Mucosa of rectum (tissue), 2 donors: ENCODE measurements at regions not wholly inside any gene's neighbourhood (a gene's known extent, or its start where the extent isn't known, plus 50 kb on each side); places are given as distances from the start of the nearest gene placed in this dataset.

Experiments
- H3K27ac ChIP-seq, 2 donors: one replicate each; pipeline ENCODE4 v1.7.0; 2013; ENCODE audit warnings: inconsistent platforms in 2 of 2, low read depth in 2 of 2, low read length in 2 of 2
- H3K27me3 ChIP-seq, 2 donors: one replicate each; pipeline ENCODE4 v1.7.0; 2013; ENCODE audit warnings: low read length in 2 of 2; ENCODE audit not compliant: control insufficient read depth in 2 of 2, insufficient read depth in 2 of 2
- H3K36me3 ChIP-seq, 2 donors: one replicate each; pipeline ENCODE4 v1.7.0; 2013; ENCODE audit warnings: low read length in 2 of 2; ENCODE audit not compliant: control insufficient read depth in 2 of 2, insufficient read depth in 2 of 2
- H3K4me1 ChIP-seq, 2 donors: one replicate each; pipeline ENCODE4 v1.7.0; 2013; ENCODE audit warnings: low read length in 2 of 2, mild to moderate bottlenecking in 1 of 2; ENCODE audit not compliant: control insufficient read depth in 2 of 2, insufficient read depth in 2 of 2
- H3K4me3 ChIP-seq, 2 donors: one replicate each; pipeline ENCODE4 v1.7.0; 2013; ENCODE audit warnings: low read length in 2 of 2
- H3K9ac ChIP-seq, 2 donors: one replicate each; pipeline ENCODE4 v1.7.0; 2013; ENCODE audit warnings: low read length in 2 of 2, low read depth in 1 of 2, mild to moderate bottlenecking in 1 of 2
- H3K9me3 ChIP-seq, 2 donors: one replicate each; pipeline ENCODE4 v1.7.0; 2013; ENCODE audit warnings: low read length in 2 of 2; ENCODE audit not compliant: control insufficient read depth in 2 of 2
- donor health status: healthy.
- donor health status: Normal muscosa, but diverticular disease.

GRCh38 chr9:93823245-93824072 lies 131.7 kb downstream of the BARX1 start:
- H3K9me3 ChIP-seq = no peaks in the 10 kb centered on the region
- peaks cover 3% of the 10 kb centered on the region in 2 donors for H3K27me3 ChIP-seq
- H3K4me3 ChIP-seq = no peak overlapping the region

GRCh38 chr9:93822229-93822628 lies 132.9 kb downstream of the BARX1 start:
- H3K4me3 ChIP-seq = no peak overlapping the region
- no peaks in the 10 kb centered on the region for H3K36me3 ChIP-seq
- H3K9ac ChIP-seq = no peak overlapping the region
- peaks cover 3% of the 10 kb centered on the region in 2 donors for H3K27me3 ChIP-seq
- no peaks in the 10 kb centered on the region for H3K9me3 ChIP-seq
- H3K27ac ChIP-seq = no peak overlapping the region
- H3K4me1 ChIP-seq = no peaks in the 10 kb centered on the region

More at GRCh38 chr9:93823245-93824072, 131.7 kb downstream of the BARX1 start:
- Histone ChIP-seq H3K27ac (no peak overlapping the region), H3K36me3 (no peaks in the 10 kb centered on the region), H3K9ac (no peak overlapping the region), H3K4me1 (no peaks in the 10 kb centered on the region)

GRCh38 chr9:93821307-93821703 lies 133.8 kb downstream of the BARX1 start:
- H3K27me3 ChIP-seq = peaks cover 3 to 6% of the 10 kb centered on the region in 2 donors
- H3K36me3 ChIP-seq = no peaks in the 10 kb centered on the region
- no peak overlapping the region for H3K4me3 ChIP-seq
- H3K4me1 ChIP-seq = no peaks in the 10 kb centered on the region
- H3K9me3 ChIP-seq = no peaks in the 10 kb centered on the region
- H3K9ac ChIP-seq = no peak overlapping the region
- no peak overlapping the region for H3K27ac ChIP-seq

GRCh38 chr9:93820667-93821306 lies 134.4 kb downstream of the BARX1 start:
- Histone ChIP-seq H3K36me3 (no peaks in the 10 kb centered on the region), H3K27ac (no peak overlapping the region), H3K9me3 (no peaks in the 10 kb centered on the region), H3K9ac (no peak overlapping the region), H3K27me3 (peaks cover 0 to 4% of the 10 kb centered on the region in 2 donors), H3K4me3 (no peak overlapping the region), H3K4me1 (no peaks in the 10 kb centered on the region)

GRCh38 chr9:93819905-93820304 lies 135.2 kb downstream of the BARX1 start:
- Histone ChIP-seq H3K9ac (no peak overlapping the region), H3K9me3 (no peaks in the 10 kb centered on the region), H3K36me3 (no peaks in the 10 kb centered on the region), H3K27me3 (peaks cover 0 to 4% of the 10 kb centered on the region in 2 donors), H3K4me1 (no peaks in the 10 kb centered on the region), H3K4me3 (no peak overlapping the region), H3K27ac (no peak overlapping the region)

- Histone ChIP-seq H3K9me3 (no peaks in the 10 kb centered on the region), H3K27me3 (peaks cover 0 to 4% of the 10 kb centered on the region in 2 donors)
Measured at GRCh38 chr9:93818827-93819472, 136.2 kb downstream of the BARX1 start.

GRCh38 chr9:93818237-93818636 lies 136.9 kb downstream of the BARX1 start:
- peaks cover 0 to 4% of the 10 kb centered on the region in 2 donors for H3K27me3 ChIP-seq
- no peak overlapping the region for H3K27ac ChIP-seq
- no peaks in the 10 kb centered on the region for H3K9me3 ChIP-seq
- peaks cover 0 to 2% of the 10 kb centered on the region in 2 donors for H3K4me1 ChIP-seq
- no peak overlapping the region for H3K9ac ChIP-seq
- no peaks in the 10 kb centered on the region for H3K36me3 ChIP-seq
- no peak overlapping the region for H3K4me3 ChIP-seq

More at GRCh38 chr9:93818827-93819472, 136.2 kb downstream of the BARX1 start:
- Histone ChIP-seq H3K36me3 (no peaks in the 10 kb centered on the region), H3K9ac (no peak overlapping the region), H3K4me3 (no peak overlapping the region), H3K27ac (no peak overlapping the region), H3K4me1 (peaks cover 0 to 2% of the 10 kb centered on the region in 2 donors)

- peaks cover 0 to 2% of the 10 kb centered on the region in 2 donors for H3K4me1 ChIP-seq
- H3K27me3 ChIP-seq = peaks cover 0 to 4% of the 10 kb centered on the region in 2 donors
- no peak overlapping the region for H3K4me3 ChIP-seq
- H3K27ac ChIP-seq = no peak overlapping the region
- H3K9ac ChIP-seq = no peak overlapping the region
- no peaks in the 10 kb centered on the region for H3K9me3 ChIP-seq
- no peaks in the 10 kb centered on the region for H3K36me3 ChIP-seq
Measured at GRCh38 chr9:93815677-93816076, 139.5 kb downstream of the BARX1 start.

GRCh38 chr9:93815135-93815534 lies 140.0 kb downstream of the BARX1 start:
- H3K9me3 ChIP-seq = no peaks in the 10 kb centered on the region
- H3K36me3 ChIP-seq = no peaks in the 10 kb centered on the region
- H3K4me1 ChIP-seq = peaks cover 0 to 2% of the 10 kb centered on the region in 2 donors
- no peak overlapping the region for H3K4me3 ChIP-seq
- H3K27me3 ChIP-seq = peaks cover 0 to 4% of the 10 kb centered on the region in 2 donors
- no peak overlapping the region for H3K27ac ChIP-seq
- no peak overlapping the region for H3K9ac ChIP-seq
